Neural cell (in vitro differentiated cells): ENCODE measurements at regions not wholly inside any gene's neighbourhood (a gene's known extent, or its start where the extent isn't known, plus 50 kb on each side); places are given as distances from the start of the nearest gene placed in this dataset.

Experiments used
- EP300 ChIP-seq: fragments of 450-650 bp; conservative IDR thresholded peaks from 2 replicates; pipeline ENCODE4 v1.6.1; 2014; ENCODE audit warnings: antibody characterized with exemption, mild to moderate bottlenecking, moderate library complexity; ENCODE audit not compliant: poor library complexity, severe bottlenecking
- EZH2 ChIP-seq: fragments of 200-600, 300-800 bp; shearing (Covaris generic), sonication (generic); IDR thresholded peaks from 2 replicates; pipeline ENCODE4 v1.6.1; 2014; ENCODE audit warnings: antibody characterized with exemption, low read length, borderline replicate concordance, mild to moderate bottlenecking; ENCODE audit not compliant: insufficient read depth, poor library complexity, severe bottlenecking
- MXI1 ChIP-seq: fragments of 450-650 bp; conservative IDR thresholded peaks from 2 replicates; pipeline ENCODE4 v1.6.1; 2014; ENCODE audit warnings: antibody characterized with exemption, mild to moderate bottlenecking; ENCODE audit not compliant: poor library complexity, severe bottlenecking
- POLR2AphosphoS5 ChIP-seq: IDR thresholded peaks from 2 replicates; pipeline ENCODE4 v1.6.1; 2012
- RAD21 ChIP-seq: fragments of 450-650 bp; conservative IDR thresholded peaks from 2 replicates; pipeline ENCODE4 v1.6.1; 2014; ENCODE audit warnings: antibody characterized with exemption, mild to moderate bottlenecking, moderate library complexity
- SMC3 ChIP-seq: fragments of 450-650 bp; conservative IDR thresholded peaks from 2 replicates; pipeline ENCODE4 v1.6.1; 2014; ENCODE audit warnings: antibody characterized with exemption, mild to moderate bottlenecking, moderate library complexity; ENCODE audit not compliant: poor library complexity
- TAF1 ChIP-seq: IDR thresholded peaks from 2 replicates; pipeline ENCODE4 v1.6.1; 2012; ENCODE audit warnings: low read depth
- TF ChIP-seq, protein P1 (sequence below): fragments of 450-650 bp; IDR thresholded peaks from 2 replicates; pipeline ENCODE4 v1.5.1; 2014; ENCODE audit warnings: antibody characterized with exemption, mild to moderate bottlenecking, moderate library complexity; ENCODE audit not compliant: poor library complexity, severe bottlenecking
- TF ChIP-seq, protein P2 (sequence below): IDR thresholded peaks from 2 replicates; pipeline ENCODE4 v1.6.1; 2012; ENCODE audit warnings: borderline replicate concordance

DNA sequence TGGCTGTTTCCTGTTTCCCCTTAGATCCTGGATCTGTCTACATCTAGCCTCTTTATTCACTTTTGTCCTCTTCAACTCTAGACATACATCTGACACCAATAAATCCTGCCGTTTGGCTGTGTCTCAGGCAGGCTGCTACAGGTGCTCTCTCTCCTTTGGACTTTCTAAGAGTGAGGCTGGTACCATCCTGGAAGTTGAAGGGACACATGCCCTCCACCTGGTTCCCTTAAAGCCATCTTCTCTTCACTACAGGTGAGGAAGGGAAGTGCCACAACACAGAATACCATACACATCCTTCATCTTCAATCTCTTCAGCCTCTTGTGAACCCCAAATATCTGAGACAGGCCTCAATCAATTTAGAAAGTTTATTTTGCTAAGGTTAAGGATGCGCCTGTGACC lies 137.9 kb downstream of the BACH1 start:
- no peak for TF ChIP-seq EZH2
- TF ChIP-seq RAD21, result no peak
- TF ChIP-seq, protein P1, sequence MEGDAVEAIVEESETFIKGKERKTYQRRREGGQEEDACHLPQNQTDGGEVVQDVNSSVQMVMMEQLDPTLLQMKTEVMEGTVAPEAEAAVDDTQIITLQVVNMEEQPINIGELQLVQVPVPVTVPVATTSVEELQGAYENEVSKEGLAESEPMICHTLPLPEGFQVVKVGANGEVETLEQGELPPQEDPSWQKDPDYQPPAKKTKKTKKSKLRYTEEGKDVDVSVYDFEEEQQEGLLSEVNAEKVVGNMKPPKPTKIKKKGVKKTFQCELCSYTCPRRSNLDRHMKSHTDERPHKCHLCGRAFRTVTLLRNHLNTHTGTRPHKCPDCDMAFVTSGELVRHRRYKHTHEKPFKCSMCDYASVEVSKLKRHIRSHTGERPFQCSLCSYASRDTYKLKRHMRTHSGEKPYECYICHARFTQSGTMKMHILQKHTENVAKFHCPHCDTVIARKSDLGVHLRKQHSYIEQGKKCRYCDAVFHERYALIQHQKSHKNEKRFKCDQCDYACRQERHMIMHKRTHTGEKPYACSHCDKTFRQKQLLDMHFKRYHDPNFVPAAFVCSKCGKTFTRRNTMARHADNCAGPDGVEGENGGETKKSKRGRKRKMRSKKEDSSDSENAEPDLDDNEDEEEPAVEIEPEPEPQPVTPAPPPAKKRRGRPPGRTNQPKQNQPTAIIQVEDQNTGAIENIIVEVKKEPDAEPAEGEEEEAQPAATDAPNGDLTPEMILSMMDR, result no peak
- TF ChIP-seq POLR2AphosphoS5, result no peak
- no peak for TF ChIP-seq SMC3
- no peak for TF ChIP-seq MXI1
- TF ChIP-seq EP300, result no peak
- TF ChIP-seq, protein P2, sequence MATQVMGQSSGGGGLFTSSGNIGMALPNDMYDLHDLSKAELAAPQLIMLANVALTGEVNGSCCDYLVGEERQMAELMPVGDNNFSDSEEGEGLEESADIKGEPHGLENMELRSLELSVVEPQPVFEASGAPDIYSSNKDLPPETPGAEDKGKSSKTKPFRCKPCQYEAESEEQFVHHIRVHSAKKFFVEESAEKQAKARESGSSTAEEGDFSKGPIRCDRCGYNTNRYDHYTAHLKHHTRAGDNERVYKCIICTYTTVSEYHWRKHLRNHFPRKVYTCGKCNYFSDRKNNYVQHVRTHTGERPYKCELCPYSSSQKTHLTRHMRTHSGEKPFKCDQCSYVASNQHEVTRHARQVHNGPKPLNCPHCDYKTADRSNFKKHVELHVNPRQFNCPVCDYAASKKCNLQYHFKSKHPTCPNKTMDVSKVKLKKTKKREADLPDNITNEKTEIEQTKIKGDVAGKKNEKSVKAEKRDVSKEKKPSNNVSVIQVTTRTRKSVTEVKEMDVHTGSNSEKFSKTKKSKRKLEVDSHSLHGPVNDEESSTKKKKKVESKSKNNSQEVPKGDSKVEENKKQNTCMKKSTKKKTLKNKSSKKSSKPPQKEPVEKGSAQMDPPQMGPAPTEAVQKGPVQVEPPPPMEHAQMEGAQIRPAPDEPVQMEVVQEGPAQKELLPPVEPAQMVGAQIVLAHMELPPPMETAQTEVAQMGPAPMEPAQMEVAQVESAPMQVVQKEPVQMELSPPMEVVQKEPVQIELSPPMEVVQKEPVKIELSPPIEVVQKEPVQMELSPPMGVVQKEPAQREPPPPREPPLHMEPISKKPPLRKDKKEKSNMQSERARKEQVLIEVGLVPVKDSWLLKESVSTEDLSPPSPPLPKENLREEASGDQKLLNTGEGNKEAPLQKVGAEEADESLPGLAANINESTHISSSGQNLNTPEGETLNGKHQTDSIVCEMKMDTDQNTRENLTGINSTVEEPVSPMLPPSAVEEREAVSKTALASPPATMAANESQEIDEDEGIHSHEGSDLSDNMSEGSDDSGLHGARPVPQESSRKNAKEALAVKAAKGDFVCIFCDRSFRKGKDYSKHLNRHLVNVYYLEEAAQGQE, result no peak
- TF ChIP-seq TAF1, result no peak
